Dedifferentiated amniotic fluid mesenchymal stem cell (primary cell): ENCODE measurements at regions not wholly inside any gene's neighbourhood (a gene's known extent, or its start where the extent isn't known, plus 50 kb on each side); places are given as distances from the start of the nearest gene placed in this dataset.
"Not testable (repeated sequence)": the region's sequence is repeated elsewhere in the genome, so short reads cannot be mapped to it uniquely, and the experiment has no call there.

ENCODE experiments used
- DNase-seq: peaks from one replicate; pipeline ENCODE4 v3.0.0-alpha.2; 2016; ENCODE audit errors: extremely low spot score

GRCh38 chr6:85016726-85017125 is 252.3 kb upstream of the TBX18 start:
- DNase-seq, result no peak

GRCh38 chr6:85015396-85015990 is 251.1 kb upstream of the TBX18 start:
- DNase-seq, result peak; percentile 33

GRCh38 chr6:85010865-85011264 is 246.5 kb upstream of the TBX18 start:
- DNase-seq, result no peak

GRCh38 chr6:85008296-85009009 is 244.1 kb upstream of the TBX18 start:
- no peak for DNase-seq

DNA sequence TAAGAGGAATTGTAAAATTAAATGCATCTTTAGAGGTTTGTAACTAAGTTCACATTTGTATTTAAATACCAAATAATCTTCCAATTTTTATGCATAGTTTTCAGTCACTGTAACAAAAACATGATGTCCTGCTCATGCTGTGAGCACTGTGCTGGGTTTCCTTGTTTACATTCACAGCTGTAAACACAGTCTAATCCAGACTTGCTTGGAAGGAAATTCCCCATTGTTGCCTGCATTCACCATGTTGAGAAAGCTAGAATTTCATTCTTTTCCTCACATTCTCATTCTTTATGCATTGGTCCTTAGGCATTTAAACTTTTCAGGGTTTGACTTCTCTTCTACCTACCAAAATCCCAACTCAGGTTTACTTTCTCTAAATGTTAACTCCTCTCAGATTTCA is 242.0 kb upstream of the TBX18 start:
- DNase-seq, result no peak

DNA sequence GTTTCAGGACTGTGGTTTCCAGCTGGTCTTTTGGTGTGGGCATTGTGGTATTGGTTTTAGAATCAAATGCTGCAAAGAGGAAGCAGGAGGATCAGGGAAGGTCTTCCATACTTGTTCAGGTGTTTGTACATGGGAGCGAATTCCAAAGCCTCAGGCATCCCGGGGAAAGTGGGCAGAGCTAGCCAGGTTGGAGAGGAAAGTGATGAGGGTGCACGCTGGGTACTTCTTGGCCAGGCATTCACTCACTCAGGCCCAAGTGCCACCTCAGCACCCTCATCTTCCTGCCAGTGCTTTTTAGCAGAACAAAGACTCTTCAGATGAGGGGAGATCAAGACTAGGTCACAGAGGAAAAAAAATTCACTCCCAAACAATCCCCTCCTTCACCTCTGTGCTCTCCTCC is 241.1 kb upstream of the TBX18 start:
- no peak for DNase-seq

DNA sequence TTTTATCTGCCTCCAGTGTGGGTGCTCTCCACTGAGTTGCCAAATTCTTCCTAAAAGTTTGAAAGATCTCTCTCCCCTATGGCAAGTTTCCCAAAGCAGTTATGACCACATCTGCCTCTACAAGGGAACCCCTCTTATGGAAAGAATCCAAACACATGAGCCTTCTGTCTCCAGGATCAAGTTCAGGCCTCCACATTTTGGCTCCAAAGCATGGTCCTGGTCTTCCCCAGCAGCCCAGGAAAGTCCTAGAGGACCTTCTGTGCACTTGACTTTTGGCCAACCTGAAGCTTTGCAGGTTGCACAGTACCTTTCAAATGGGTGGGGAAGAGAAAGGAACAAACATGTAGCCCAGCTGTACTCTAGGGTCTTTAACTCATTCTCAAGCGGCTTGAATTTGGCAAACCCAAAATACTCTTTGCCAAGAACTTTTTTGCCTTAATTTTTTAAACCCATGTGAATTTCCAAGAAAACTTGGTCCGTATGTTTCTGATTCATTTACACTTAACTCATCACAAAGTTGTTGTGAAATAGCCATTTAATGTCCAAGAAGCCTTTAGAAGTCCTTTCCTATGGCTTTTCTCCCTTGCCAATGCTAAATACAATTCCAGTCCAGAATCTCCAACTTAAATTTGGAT is 240.1 kb upstream of the TBX18 start:
- DNase-seq, result no peak

GRCh38 chr6:85002847-85003246 is 238.4 kb upstream of the TBX18 start:
- DNase-seq, result no peak

DNA sequence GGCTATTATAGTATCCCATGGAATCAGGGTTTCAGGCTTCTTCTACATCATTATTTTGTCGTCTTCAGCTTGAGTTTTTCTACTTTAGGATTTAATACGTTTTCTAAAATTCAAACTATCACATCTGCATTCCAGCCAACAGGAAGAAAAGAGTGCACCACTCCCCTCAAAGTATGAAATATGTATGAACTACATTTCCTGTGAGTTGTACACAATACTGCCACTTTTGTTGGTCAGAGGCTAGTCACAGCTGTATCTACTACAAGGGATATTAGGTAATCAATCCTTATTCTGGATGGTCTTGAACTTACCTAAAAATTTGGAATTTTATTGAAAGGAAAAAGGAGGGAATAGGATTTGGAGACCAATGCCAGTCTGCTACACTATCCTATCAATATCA is 235.6 kb upstream of the TBX18 start:
- no peak for DNase-seq

GRCh38 chr6:84998223-84998622 is 233.8 kb upstream of the TBX18 start:
- no peak for DNase-seq

DNA sequence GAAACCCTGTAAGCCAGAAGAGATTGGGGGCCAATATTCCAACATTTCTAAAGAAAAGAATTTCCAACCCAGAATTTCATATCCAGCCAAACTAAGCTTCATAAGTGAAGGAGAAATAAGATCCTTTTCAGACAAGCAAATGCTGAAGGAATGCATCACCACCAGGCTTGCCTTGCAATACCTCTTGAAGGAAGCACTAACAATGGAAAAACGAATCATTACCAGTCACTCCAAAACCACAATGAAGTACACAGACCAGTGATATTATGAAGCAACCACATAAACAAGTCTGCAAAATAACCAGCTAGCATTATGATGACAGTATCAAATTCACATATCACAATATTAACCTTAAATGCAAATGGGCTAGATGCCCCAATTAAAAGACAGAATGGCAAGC is 224.4 kb upstream of the TBX18 start:
- DNase-seq, result not testable (repeated sequence)

- DNase-seq, result not testable (repeated sequence)
Observed at GRCh38 chr6:84985490-84985889, 221.1 kb upstream of the TBX18 start.

- no peak for DNase-seq
Observed at GRCh38 chr6:84979541-84979940, 215.1 kb upstream of the TBX18 start.

DNA sequence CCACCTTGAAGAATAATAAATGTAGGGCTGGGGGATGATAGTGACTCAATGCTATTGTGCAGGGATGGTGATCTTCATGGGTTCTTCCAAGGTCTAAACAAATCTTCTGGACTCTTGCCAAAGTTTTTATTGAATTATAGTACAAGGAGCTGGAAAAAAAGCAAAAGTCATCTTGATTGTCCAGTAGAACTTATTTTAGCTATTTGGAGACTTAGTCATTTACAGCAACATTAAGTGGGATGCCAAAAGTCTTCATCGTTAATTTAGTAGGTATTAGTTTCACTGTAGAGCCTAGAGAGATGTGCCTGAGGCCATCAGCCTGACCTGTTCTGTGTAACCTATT is 212.9 kb upstream of the TBX18 start:
- no peak for DNase-seq

DNA sequence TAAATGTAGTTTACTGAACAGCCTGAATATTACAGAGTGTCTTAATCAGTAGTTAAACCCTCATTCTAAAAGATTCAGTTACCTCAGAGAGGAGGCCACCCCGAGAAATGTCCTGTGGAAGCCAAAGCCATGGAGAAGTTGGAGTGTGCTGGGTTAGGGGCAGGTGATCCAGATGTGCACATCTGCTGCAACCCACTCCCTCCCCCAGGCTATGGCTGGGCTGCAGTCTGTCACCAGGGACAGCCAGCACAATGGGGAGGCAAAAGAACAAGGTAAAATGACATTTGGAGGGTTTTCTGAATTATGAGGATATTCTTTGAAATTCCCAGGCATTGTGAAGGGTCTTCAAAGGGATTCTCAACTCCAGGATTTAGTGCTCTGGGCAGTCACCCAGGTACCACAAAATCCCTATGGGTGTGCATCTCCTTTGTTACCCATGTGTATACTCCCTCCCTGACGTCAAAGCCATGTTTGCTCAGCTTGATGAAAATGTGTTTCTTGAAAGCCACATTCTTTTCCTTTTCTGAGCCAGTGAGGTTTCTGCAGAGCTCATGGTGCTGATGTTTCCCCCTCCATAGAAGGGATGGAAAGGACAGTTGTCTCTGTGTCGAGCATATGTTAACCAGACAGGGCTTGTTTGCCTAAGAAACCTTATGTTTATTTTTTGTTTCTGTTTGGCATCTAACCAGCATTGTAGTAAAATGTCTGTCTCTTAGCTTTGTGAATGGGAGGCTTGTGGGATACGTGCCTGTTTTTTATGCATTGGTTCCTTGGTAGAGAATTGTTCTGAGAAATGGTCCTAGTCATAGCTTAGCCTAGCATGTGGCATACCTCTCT is 212.3 kb upstream of the TBX18 start:
- no peak for DNase-seq

DNA sequence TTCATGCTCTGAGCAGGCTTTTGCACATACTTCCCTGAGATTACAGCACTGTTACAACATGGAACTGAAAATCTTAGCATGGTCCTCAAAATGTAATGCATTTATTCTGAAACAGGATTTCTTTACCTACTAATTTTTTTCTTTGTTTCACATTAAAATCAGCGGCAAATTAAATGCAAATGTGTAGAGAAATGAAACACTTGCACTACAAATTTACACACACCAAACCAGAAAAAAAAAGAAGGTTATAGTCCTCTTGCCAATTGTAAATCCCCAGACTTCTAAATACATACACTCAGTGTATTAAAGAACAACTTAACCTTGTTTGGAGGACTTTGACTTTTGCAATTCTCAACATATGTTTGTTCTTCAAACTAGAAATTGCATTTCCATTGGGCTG is 210.9 kb upstream of the TBX18 start:
- DNase-seq, result no peak

DNA sequence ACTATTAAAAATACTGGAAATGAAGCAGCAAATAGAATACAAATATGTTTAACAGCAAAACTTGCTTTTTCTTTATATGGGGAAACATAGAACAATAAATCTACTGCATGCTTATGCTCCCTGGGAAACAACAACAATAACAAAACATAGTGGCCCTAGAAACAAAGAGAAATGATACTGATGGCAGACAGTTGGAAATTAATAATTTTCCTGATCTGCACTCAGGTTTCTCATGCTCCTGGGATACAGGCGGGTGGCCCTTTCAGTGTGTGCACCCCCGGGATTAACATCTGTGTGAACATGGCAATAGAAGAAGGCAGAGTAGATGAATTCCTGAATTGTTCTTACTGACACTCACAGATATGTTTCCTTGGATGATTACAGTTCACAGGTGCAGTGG is 209.2 kb upstream of the TBX18 start:
- DNase-seq, result no peak

GRCh38 chr6:84967965-84968364 is 203.6 kb upstream of the TBX18 start:
- no peak for DNase-seq

- DNase-seq, result no peak
Observed at GRCh38 chr6:84967389-84967788, 203.0 kb upstream of the TBX18 start.

GRCh38 chr6:84953111-84953755 is 188.8 kb upstream of the TBX18 start:
- DNase-seq, result no peak

GRCh38 chr6:84944926-84945325 is 180.5 kb upstream of the TBX18 start:
- not testable (repeated sequence) for DNase-seq

- no peak for DNase-seq
Observed at GRCh38 chr6:84943905-84944304, 179.5 kb upstream of the TBX18 start.
